Lower leg skin (tissue), 3 donors: ENCODE measurements at regions not wholly inside any gene's neighbourhood (a gene's known extent, or its start where the extent isn't known, plus 50 kb on each side); places are given as distances from the start of the nearest gene placed in this dataset.

Source experiments
- POLR2A ChIP-seq, 2 donors: fragments of 450-650 bp; IDR thresholded peaks; one replicate each; pipeline ENCODE4 v1.6.1; 2016 to 2017; ENCODE audit warnings: antibody characterized with exemption in 2 of 2, mild to moderate bottlenecking in 1 of 2, moderate library complexity in 1 of 2
- TF ChIP-seq, protein P1 (sequence below), 3 donors: fragments of 450-650 bp; IDR thresholded peaks; one replicate each; pipeline ENCODE4 v1.5.1; 2016; ENCODE audit warnings: antibody characterized with exemption in 3 of 3, mild to moderate bottlenecking in 3 of 3, moderate library complexity in 2 of 3

DNA sequence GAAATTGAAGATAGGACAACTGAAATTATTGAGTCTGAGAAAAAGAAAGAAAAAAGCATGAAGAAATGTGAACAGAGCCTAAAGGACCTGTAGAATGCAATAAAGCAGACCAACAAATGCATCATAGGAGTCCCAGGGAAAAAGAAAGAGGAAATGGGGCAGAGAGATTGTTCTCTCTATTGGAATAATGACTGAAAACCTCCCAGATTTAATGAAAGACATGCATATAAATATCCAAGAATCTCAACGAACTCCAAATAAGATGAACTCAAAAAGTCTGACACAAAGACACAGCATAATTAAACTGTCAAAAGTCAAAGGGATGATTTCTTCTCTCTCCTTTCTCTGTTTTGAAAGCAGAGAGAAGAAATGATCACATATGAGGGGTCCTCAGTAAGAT is 124.7 kb downstream of the MEX3B start:
- TF ChIP-seq, protein P1, sequence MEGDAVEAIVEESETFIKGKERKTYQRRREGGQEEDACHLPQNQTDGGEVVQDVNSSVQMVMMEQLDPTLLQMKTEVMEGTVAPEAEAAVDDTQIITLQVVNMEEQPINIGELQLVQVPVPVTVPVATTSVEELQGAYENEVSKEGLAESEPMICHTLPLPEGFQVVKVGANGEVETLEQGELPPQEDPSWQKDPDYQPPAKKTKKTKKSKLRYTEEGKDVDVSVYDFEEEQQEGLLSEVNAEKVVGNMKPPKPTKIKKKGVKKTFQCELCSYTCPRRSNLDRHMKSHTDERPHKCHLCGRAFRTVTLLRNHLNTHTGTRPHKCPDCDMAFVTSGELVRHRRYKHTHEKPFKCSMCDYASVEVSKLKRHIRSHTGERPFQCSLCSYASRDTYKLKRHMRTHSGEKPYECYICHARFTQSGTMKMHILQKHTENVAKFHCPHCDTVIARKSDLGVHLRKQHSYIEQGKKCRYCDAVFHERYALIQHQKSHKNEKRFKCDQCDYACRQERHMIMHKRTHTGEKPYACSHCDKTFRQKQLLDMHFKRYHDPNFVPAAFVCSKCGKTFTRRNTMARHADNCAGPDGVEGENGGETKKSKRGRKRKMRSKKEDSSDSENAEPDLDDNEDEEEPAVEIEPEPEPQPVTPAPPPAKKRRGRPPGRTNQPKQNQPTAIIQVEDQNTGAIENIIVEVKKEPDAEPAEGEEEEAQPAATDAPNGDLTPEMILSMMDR (IDR thresholded peaks at IDR 0.05) = no peak
- TF ChIP-seq POLR2A (IDR thresholded peaks at IDR 0.05) = no peak
